ENCODE measurements at regions not wholly inside any gene's neighbourhood (a gene's known extent, or its start where the extent isn't known, plus 50 kb on each side); places are given as distances from the start of the nearest gene placed in this dataset.

- no peak for DNase-seq (ENCODE audit: insufficient read length, low spot score)
- no peak for FAIRE-seq
Observed at GRCh38 chr2:8298783-8299182, 383.1 kb upstream of the ID2 start.

DNA sequence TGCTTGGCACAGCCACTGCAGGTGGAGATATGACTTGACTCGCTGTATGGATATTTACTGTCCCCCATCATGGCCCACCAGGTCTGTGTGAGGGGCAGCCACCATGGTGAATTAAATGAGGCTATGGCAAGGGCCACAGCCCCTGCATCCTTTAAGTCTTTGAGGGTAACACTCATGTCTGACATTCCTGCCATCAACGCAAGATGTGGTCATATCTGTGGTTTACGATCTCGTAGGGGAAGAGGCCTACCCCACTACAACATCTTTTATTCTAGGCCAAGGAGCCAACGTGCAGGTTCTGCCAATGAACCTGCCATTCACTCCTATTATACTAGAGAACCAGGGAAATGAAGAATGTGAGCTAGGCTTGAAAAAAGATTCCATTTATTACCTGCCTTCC lies 381.6 kb upstream of the ID2 start:
- peak; percentile 56 for FAIRE-seq
- no peak for DNase-seq (ENCODE audit: insufficient read length, low spot score)

DNA sequence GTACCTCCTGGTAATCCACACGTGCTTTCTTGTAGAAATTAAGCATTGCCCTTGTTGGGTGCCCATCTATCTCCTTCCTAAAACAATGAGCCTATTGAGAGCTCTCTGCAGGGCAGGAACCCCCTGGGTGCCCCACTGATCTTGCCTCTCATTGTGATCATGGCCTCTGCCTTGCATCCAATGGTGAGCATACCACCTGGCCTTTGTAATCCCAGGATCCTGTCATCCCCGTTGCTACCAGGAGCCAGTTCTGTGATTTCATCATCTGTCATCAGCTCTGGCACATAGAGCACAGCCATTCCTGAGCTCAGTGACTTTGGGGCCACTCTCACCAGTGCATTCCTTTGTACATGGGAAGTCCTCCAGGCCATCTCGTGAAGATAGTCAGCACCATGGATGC lies 381.0 kb upstream of the ID2 start:
- FAIRE-seq (no peak), DNase-seq (ENCODE audit: insufficient read length, low spot score) (no peak)

GRCh38 chr2:8303322-8303832 lies 378.5 kb upstream of the ID2 start:
- DNase-seq (ENCODE audit: insufficient read length, low spot score) (peak; percentile 53), FAIRE-seq (peak; percentile 99)

DNA sequence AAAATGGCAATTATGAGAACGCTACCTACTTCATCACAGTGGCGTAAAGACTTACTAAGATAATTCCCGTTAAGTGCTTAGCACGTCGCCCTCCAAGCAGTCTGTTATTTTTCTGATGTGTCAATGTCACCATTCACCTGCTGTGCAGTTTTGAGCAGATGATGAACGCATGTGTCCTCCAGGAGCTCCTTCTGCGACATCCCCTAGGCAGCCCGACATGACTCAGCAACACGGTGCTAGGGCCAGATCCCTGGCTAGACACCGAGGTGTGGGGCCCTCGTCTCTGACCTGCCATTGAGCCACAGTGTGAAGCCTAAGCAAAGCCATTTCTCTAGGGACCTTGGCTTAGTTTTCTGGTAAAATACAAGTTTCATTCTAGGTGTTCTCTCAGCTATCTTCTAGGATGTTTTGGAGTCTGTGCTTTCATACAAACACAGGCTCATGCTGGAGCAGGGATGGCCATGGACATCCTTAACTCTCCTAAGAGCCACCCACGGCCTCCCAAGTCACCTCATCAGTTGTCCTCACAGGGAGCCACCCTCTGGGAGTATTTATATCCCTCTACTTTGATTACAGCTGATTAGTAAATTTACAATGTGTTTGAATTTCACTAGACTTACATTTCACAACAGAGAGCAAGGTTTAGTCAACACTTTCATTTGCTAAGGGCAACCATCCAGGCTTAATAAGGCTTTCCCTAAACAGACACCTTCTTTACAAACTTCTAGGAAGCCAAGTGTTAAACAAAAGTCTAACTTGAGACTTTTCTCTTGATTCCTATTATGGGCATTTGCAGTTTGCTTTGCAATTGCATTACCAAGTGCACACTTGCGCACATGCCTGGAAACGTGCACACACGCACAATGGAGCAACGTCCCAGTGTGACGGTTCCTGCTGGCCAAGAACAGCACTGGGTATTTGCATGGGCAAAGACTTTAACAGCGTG lies 376.8 kb upstream of the ID2 start:
- DNase-seq (ENCODE audit: insufficient read length, low spot score): no peak
- FAIRE-seq: no peak

DNA sequence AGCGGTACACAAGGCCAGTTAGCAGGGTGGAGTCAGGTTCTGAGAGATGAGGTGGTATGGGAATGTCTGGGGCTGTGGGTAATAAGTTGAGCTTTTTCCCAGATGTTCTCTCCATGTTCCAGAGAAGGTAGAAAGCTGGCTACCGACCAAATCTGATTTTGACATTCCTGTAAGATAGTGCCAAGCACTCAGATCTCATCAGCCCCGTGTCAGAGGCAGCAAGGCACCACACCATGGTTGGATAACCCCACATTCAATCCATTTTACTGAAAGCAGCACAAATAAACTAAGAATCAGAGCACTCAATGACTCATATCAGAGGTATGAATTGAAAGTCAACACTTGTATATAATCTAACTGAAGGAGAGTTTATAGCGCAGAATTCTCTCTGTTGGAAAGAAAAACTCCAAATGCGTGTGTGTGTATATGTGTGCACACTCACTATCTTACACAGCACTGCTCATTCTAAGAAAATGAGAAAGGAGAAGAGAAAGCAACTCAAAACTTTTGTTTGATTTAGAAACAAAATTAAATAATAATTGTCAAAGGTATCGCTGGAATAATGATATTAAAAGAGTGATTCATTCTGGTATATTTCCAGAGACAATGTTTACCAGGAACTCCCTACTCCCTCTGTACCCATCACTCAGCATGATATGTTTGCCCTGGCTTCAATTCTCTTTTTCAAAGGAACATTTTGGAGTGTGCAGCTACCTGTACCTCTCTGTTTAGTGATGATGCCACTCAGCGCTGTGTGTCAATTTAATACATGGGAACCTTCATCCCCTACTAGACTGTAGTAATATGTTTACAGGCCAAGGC lies 375.1 kb upstream of the ID2 start:
- FAIRE-seq (no peak), DNase-seq (ENCODE audit: insufficient read length, low spot score) (no peak)

DNA sequence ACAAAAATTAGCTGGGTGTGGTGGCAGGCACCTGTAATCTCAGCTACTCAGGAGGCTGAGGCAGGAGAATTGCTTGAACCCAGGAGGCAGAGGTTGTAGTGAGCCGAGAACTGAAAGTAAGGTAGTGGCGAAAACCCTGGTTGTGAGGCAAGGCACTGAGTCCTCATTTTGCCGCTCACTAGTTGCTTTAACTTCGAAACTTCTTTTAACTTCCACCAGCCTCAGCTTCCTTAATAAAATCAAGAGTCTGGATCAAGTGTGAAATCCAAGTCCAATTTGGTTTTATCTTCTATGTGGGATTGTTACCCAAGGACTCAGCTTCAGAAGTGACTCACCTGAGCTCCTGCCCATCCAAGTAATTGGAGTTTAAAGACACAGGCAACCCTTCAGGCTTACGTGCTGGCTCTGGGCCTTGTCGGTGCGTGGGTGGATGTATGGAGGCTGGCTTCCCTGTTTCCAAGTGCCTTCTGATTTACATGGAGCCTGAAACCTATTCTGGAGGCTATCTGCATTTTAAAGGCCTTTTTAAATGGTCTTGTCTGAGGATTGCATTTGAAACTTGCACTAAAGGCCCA lies 374.2 kb upstream of the ID2 start:
- peak; percentile 21 for FAIRE-seq
- no peak for DNase-seq (ENCODE audit: insufficient read length, low spot score)

DNA sequence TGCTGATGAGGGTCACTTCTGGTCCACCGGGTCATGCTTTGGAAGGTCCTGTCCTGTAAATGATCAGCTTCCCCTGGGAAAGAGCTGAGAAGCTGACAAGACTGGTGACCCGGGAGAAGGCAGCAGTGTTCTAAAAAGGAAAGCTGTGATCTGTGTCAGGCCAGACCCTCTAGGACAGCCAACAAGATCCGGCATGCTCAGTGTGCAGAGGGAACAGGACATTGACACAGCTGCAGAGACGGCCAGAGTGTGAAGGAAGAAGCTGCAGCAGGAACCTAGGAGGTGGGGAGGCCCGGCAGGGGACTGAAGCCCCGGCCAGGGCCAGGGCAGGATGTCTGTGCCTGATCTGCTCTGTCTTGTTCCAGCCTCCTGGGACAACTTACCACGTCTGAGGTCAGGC lies 372.7 kb upstream of the ID2 start:
- FAIRE-seq: no peak
- no peak for DNase-seq (ENCODE audit: insufficient read length, low spot score)

DNA sequence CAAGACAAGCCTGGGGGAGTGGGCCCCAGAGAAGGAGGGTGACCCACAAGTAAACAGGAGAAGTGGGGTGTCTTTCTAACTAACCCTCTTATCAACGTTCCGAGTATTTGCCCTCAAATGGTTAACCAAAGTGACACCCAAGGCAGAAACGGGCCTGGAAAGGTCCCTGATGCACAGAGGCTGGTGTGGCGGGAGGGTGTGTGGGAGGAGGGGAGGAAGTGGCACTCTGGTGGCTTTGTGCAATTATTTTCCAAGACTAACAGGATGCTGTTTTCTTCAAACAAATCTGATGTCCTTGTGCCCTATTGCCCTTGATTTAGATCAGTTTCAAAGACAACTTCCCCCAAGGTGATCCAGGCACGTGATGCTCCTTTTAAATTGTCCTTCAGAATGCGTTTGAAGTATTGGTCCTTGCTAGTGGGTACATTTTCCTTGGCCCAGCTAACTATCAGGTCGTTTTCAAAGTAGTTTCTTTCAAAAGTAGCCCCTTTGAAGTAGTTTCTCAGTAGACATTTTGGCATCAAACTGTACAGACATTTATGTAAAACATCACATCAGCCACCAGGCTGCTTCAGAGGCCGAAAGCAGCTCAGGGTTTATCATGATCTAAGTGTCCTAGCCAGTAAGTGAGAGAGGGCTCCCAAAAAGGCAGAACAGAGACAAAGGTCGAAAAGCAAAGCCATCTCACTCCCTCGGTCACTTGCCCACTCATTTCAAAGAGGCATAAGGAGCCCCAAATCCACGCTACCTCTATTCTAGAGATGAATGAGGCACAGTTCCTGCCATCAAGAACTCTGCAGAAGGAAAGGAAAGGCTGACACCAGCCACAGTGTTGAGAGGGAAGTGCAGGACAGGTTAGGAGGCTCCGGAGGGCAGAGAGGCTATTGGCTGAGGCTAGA lies 371.1 kb upstream of the ID2 start:
- no peak for DNase-seq (ENCODE audit: insufficient read length, low spot score)
- FAIRE-seq: peak; percentile 37

- DNase-seq (ENCODE audit: insufficient read length, low spot score): no peak
- FAIRE-seq: peak; percentile 76
Observed at GRCh38 chr2:8312221-8312620, 369.6 kb upstream of the ID2 start.

- DNase-seq (ENCODE audit: insufficient read length, low spot score): peak; percentile 59
- peak; percentile 94 for FAIRE-seq
Observed at GRCh38 chr2:8312861-8313830, 368.7 kb upstream of the ID2 start.

DNA sequence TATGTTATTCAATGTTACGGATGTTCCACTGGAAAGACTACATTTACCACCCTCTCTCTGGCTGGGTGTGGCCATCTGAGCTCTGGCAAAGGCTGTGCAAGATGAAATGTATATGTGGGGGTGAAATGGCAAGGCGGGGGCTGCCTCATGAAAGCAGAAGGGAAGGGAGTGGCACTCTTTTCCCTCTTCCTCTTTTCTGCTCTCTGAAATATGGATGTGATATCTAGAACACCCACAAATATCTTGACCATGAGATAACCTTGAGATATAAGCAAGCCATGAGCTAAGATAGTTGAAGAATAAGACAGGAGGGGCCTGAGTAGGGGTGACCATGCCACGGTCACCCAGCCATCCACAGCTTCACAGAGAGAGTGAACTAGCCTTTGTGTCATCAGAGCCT lies 367.8 kb upstream of the ID2 start:
- FAIRE-seq: peak; percentile 4
- no peak for DNase-seq (ENCODE audit: insufficient read length, low spot score)

- FAIRE-seq (no peak), DNase-seq (ENCODE audit: insufficient read length, low spot score) (no peak)
Observed at GRCh38 chr2:8315531-8316165, 366.2 kb upstream of the ID2 start.

DNA sequence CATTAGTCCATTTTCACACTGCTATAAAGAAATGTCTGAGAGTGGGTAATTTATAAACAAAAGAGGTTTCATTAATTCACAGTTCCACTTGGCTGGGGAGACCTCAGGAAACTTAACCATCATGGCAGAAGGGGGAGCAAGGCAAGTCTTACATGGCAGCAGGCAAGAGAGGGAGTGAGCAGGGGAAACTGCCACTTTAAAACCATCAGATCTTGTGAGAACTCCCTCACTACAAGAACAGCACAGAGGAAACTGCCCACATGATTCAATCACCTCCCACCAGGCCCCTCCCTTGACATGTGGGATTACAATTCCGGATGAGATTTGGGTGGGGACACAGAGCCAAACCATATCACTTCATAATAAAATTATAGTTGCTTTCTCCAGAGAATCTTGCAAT lies 365.5 kb upstream of the ID2 start:
- FAIRE-seq (no peak), DNase-seq (ENCODE audit: insufficient read length, low spot score) (no peak)

DNA sequence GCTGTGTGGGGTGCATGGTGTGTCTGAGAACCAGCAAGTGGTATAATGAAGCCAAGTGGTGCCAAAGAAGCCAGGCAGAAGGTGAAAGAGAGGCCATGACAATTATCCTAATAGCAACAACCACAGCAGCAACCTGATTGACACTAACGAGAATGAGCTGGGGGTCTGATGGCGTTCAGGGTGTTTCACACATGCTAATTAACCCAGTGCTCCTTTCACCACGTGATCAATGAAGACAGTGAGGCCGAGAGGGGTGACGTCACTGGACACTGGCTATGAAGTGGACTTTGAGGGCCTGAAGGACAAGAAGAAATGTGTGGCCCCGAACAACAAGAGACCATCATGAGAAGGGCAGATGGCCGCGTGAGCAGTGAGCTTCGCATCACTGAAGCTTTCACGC lies 364.4 kb upstream of the ID2 start:
- DNase-seq (ENCODE audit: insufficient read length, low spot score) (no peak), FAIRE-seq (no peak)

- DNase-seq (ENCODE audit: insufficient read length, low spot score) (no peak), FAIRE-seq (no peak)
Observed at GRCh38 chr2:8319219-8319618, 362.6 kb upstream of the ID2 start.

DNA sequence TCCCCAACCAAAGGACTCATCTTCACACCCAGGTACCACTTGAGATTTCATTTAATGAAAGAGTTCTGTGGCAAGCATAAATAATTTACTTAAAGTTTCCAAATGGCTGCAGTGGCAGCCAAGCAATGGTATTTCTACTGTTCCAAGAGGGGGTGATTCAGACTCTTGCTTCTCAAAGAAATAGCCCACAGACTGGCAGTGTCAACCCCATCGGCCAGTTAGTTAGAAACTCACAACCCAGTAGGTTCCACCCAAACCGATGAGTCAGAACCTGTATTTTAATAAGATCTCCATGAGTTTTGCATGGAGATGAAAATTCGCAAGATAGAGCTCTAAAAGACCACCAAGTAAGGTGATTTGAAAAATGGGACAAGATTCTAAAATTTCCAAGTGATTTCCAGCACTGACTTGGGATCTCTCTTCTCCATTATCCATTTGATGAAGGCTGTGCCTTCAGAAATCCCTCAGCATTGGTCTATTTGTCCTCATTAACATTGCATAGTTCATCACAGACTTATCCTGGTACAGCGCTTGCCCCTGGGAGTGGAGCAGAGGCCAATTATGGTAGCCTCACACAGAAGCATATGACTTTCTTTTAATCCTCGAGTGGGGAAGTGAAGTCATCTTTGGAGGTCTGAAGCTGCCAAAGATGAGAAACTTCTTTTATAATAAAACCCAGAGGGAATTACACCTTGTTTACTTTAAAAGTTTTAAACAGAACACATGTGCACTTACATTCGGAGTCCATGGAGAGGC lies 361.4 kb upstream of the ID2 start:
- no peak for FAIRE-seq
- no peak for DNase-seq (ENCODE audit: insufficient read length, low spot score)

GRCh38 chr2:8322634-8323033 lies 359.2 kb upstream of the ID2 start:
- FAIRE-seq: no peak

More at GRCh38 chr2:8322634-8323033, 359.2 kb upstream of the ID2 start:
- no peak for DNase-seq (ENCODE audit: insufficient read length, low spot score)

Data from GM19239 (cell line).